Parathyroid adenoma (tissue), 2 donors: ENCODE measurements at regions not wholly inside any gene's neighbourhood (a gene's known extent, or its start where the extent isn't known, plus 50 kb on each side); places are given as distances from the start of the nearest gene placed in this dataset.

ENCODE experiments used
- H2AFZ ChIP-seq: fragments of 300-600 bp; sonication (generic); one replicate; pipeline ENCODE4 v1.7.0; 2017; ENCODE audit warnings: antibody characterized with exemption, mild to moderate bottlenecking
- H3K27ac ChIP-seq: fragments of 300-600 bp; sonication (generic); one replicate; pipeline ENCODE4 v1.7.0; 2017
- H3K27me3 ChIP-seq: fragments of 300-600 bp; sonication (generic); one replicate; pipeline ENCODE4 v1.7.0; 2017; ENCODE audit warnings: low read length; ENCODE audit not compliant: control insufficient read depth, insufficient read depth
- H3K36me3 ChIP-seq: fragments of 300-600 bp; sonication (generic); one replicate; pipeline ENCODE4 v1.7.0; 2017; ENCODE audit warnings: low read length; ENCODE audit not compliant: control insufficient read depth, insufficient read depth
- H3K4me1 ChIP-seq: fragments of 300-600 bp; sonication (generic); one replicate; pipeline ENCODE4 v1.7.0; 2017; ENCODE audit warnings: control low read depth
- H3K4me2 ChIP-seq: fragments of 300-600 bp; sonication (generic); one replicate; pipeline ENCODE4 v1.7.0; 2017; ENCODE audit warnings: low read length
- H3K4me3 ChIP-seq: fragments of 300-600 bp; sonication (generic); one replicate; pipeline ENCODE4 v1.7.0; 2017; ENCODE audit warnings: low read depth, low read length
- H3K79me2 ChIP-seq: fragments of 300-600 bp; sonication (generic); one replicate; pipeline ENCODE4 v1.7.0; 2017; ENCODE audit warnings: control low read depth
- H3K9ac ChIP-seq: fragments of 300-600 bp; sonication (generic); one replicate; pipeline ENCODE4 v1.7.0; 2017; ENCODE audit warnings: mild to moderate bottlenecking
- H3K9me3 ChIP-seq: fragments of 300-600 bp; sonication (generic); one replicate; pipeline ENCODE4 v1.7.0; 2017; ENCODE audit warnings: low read length; ENCODE audit not compliant: control insufficient read depth
- TF ChIP-seq, protein P1 (sequence below): fragments of 300-600 bp; sonication (generic); IDR thresholded peaks from one replicate; pipeline ENCODE4 v1.7.0; 2017; ENCODE audit warnings: antibody characterized with exemption, mild to moderate bottlenecking
- donor health status: primary hyperparathyroidism.

DNA sequence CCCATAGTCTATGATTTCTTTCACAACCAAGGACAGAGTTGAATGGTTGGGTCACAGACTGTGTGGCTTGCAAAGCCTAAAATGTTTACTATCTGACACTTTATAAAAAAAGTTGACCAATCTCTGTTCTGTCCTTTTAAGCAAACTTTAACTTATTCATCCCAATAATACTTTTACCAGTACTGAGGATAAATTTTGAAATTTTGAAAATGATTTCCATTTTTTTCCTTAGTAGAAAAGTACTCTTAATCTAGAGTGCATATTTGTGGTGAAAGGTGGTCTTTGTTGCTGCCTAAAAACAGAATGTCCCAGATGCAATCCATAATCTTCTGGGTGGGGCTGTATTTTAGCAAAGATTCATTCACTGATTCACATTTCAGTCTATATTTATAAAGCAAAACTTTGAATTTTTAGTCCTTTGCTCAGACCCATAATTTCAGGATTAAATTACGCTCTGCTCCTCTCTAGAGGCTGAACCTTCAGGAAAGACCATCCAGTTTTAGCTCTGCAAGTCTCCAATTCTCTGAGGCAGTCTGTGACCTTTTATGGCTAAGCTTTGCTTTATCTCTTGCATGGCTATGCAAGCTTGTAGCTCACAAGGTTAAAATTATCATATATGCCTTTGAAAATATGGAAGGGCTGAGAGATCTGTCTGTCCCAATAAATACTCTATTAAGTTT, 573.5 kb downstream of the COL12A1 start:
- Histone ChIP-seq H3K4me1 (no peaks in the 10 kb centered on the region), H3K27ac (no peak overlapping the region), H3K9me3 (no peaks in the 10 kb centered on the region), H3K9ac (no peak overlapping the region), H3K79me2 (no peaks in the 10 kb centered on the region), H3K36me3 (no peaks in the 10 kb centered on the region), H2AFZ (no peak overlapping the region), H3K27me3 (no peaks in the 10 kb centered on the region), H3K4me3 (no peak overlapping the region), H3K4me2 (no peak overlapping the region)
- TF ChIP-seq, protein P1, sequence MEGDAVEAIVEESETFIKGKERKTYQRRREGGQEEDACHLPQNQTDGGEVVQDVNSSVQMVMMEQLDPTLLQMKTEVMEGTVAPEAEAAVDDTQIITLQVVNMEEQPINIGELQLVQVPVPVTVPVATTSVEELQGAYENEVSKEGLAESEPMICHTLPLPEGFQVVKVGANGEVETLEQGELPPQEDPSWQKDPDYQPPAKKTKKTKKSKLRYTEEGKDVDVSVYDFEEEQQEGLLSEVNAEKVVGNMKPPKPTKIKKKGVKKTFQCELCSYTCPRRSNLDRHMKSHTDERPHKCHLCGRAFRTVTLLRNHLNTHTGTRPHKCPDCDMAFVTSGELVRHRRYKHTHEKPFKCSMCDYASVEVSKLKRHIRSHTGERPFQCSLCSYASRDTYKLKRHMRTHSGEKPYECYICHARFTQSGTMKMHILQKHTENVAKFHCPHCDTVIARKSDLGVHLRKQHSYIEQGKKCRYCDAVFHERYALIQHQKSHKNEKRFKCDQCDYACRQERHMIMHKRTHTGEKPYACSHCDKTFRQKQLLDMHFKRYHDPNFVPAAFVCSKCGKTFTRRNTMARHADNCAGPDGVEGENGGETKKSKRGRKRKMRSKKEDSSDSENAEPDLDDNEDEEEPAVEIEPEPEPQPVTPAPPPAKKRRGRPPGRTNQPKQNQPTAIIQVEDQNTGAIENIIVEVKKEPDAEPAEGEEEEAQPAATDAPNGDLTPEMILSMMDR = no peak

DNA sequence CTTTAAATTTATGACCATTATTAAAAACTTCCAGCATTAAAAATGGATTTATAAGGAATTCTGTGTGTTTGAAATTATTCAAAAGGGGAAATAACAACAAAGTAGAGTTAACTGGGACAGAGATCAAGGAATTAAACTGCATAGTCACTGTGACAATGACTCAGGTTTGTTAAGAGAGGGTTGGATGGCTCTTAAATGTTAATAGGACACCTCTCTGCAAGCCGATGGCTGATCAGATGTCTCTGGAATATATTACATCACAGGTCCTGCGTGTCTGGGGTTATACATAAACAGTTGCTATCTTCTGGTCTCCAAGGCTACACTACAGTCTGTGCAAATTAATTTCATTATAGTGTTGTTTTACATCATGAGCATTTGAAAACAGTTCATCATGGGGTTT, 574.3 kb downstream of the COL12A1 start:
- Histone ChIP-seq H3K27me3 (no peaks in the 10 kb centered on the region), H3K4me2 (no peak overlapping the region), H3K36me3 (no peaks in the 10 kb centered on the region), H3K9me3 (no peaks in the 10 kb centered on the region), H3K4me3 (no peak overlapping the region), H3K4me1 (no peaks in the 10 kb centered on the region), H3K27ac (no peak overlapping the region), H2AFZ (no peak overlapping the region), H3K79me2 (no peaks in the 10 kb centered on the region), H3K9ac (no peak overlapping the region)
- TF ChIP-seq, protein P1 = no peak

DNA sequence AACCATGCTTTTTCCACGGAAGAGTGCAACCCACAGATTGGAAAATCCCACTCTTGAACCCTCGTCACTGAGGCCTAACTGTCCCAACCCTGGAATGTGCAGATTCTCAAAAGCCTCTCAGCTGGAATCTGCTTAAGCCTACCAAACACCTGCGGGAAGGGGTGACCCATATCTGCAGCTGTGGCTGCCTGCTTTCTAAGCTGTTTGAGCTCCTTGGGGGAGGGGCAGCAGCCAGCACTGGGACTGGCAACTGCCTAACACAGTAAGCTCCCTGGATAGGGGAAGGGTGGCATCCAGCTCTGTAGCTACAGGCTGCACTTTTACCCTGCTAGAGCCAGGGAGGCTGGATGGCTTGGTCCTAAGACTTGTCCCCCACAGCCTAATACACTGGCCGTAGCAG, 579.6 kb downstream of the COL12A1 start:
- Histone ChIP-seq H3K4me3 (no peak overlapping the region), H2AFZ (no peak overlapping the region), H3K4me1 (no peaks in the 10 kb centered on the region), H3K9me3 (no peaks in the 10 kb centered on the region), H3K27me3 (no peaks in the 10 kb centered on the region), H3K36me3 (no peaks in the 10 kb centered on the region), H3K27ac (no peak overlapping the region), H3K4me2 (no peak overlapping the region), H3K9ac (no peak overlapping the region), H3K79me2 (no peaks in the 10 kb centered on the region)
- TF ChIP-seq, protein P1 = no peak

DNA sequence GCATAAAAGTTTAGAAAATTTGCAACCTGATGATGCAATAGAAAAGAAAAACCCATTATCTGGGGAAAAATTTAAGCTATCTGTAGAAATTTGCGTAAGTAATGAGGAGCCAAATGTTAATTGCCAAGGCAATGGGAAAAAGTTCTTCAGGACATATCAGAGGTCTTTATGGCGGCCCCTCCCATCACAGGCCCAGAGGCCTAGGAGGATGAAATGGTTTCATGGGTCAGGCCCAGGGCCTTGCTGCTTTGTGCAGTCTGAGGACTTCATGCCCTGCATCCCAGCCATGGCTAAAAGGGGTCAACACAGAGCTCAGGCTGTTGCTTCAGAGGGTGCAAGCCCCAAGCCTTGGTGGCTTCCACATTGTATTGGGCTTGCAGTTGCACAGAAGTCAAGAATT, 582.8 kb downstream of the COL12A1 start:
- Histone ChIP-seq H3K27me3 (no peaks in the 10 kb centered on the region), H3K79me2 (no peaks in the 10 kb centered on the region), H2AFZ (no peak overlapping the region), H3K4me3 (no peak overlapping the region), H3K4me1 (no peaks in the 10 kb centered on the region), H3K4me2 (no peak overlapping the region), H3K9me3 (no peaks in the 10 kb centered on the region), H3K36me3 (no peaks in the 10 kb centered on the region), H3K27ac (no peak overlapping the region), H3K9ac (no peak overlapping the region)
- TF ChIP-seq, protein P1 = no peak

DNA sequence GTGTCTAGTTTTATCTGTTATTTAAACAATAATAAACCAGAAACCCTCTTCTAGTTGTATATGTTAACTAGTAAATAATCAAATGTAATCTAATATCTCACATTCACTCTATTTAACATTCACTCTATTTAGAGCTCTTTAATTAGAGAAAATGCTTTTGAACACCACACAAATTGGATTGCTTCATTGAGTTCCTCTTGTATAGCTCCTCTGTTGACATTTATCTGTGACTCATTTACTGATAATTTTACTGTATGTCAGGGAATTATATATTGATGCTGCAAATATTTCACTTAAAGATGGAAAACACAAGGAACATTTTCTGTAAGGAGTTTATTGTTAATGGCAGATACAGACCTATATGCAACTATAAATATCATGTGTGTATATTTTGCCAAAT, 594.6 kb downstream of the COL12A1 start:
- H3K27ac ChIP-seq = no peak overlapping the region
- H3K4me1 ChIP-seq = no peaks in the 10 kb centered on the region
- no peaks in the 10 kb centered on the region for H3K79me2 ChIP-seq
- H3K9ac ChIP-seq = no peak overlapping the region
- TF ChIP-seq, protein P1 = no peak
- H3K27me3 ChIP-seq = no peaks in the 10 kb centered on the region
- H3K4me2 ChIP-seq = no peak overlapping the region
- no peak overlapping the region for H3K4me3 ChIP-seq
- H2AFZ ChIP-seq = no peak overlapping the region
- H3K9me3 ChIP-seq = no peaks in the 10 kb centered on the region
- no peaks in the 10 kb centered on the region for H3K36me3 ChIP-seq
